Cardiac muscle cell (in vitro differentiated cells and primary cell): ENCODE measurements at regions not wholly inside any gene's neighbourhood (a gene's known extent, or its start where the extent isn't known, plus 50 kb on each side); places are given as distances from the start of the nearest gene placed in this dataset.

Experiments used
- DNase-seq, 2 donors: peaks; one replicate each; pipeline versions ENCODE4 v3.0.0 to v3.0.0-alpha.2; 2010 to 2017; ENCODE audit warnings: low read depth in 1 of 2, low spot score in 1 of 2
- H3K27ac ChIP-seq: fragments of 200-600 bp; sonication (generic); 2 replicates; pipeline ENCODE4 v1.5.1; 2016
- H3K27me3 ChIP-seq: fragments of 200-600 bp; sonication (generic); 2 replicates; pipeline ENCODE4 v1.6.0; 2016; ENCODE audit warnings: control low read depth
- H3K36me3 ChIP-seq: fragments of 200-600 bp; sonication (generic); 2 replicates; pipeline ENCODE4 v1.5.1; 2016; ENCODE audit warnings: control low read depth
- H3K4me1 ChIP-seq: fragments of 200-600 bp; sonication (generic); 2 replicates; pipeline ENCODE4 v1.8.1; 2017; ENCODE audit warnings: low read depth, mild to moderate bottlenecking, mixed run types
- H3K4me3 ChIP-seq: fragments of 200-600 bp; sonication (generic); 2 replicates; pipeline ENCODE4 v1.5.1; 2016; ENCODE audit warnings: mild to moderate bottlenecking
- H3K9me3 ChIP-seq: fragments of 200-600 bp; sonication (generic); 2 replicates; pipeline ENCODE4 v1.5.1; 2017; ENCODE audit warnings: low read depth, mild to moderate bottlenecking, control low read depth
- CTCF ChIP-seq: IDR thresholded peaks from 2 replicates; pipeline ENCODE4 v1.5.1; 2012; ENCODE audit warnings: low read depth, mild to moderate bottlenecking, low read length

DNA sequence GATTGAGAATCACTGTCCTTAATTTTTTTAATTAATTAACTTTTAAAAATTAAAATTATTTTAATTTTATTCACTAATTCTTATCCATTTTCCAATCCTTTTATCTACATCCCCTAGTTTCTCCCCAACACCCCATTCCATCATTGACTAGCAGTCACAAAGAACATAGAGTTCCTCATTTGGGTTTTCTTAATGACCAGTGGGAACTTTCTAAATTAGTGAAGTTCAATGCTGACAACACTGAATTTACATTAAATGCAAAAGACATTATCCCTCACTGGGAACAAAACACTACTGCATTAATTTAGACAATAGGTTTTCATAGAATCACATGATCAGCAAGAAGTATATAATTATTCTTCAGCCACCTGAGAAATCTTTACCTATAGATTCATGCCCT is 80.6 kb upstream of the GLS start:
- TF ChIP-seq CTCF, result no peak

GRCh38 chr2:190800528-190800927 is 80.1 kb upstream of the GLS start:
- no peak overlapping the region for H3K27ac ChIP-seq
- H3K9me3 ChIP-seq, result no peaks in the 10 kb centered on the region
- H3K4me3 ChIP-seq, result no peak overlapping the region
- TF ChIP-seq CTCF, result no peak
- no peaks in the 10 kb centered on the region for H3K27me3 ChIP-seq
- DNase-seq, result no peak
- H3K4me1 ChIP-seq, result no peaks in the 10 kb centered on the region
- H3K36me3 ChIP-seq, result no peaks in the 10 kb centered on the region

More for the DNA sequence above, 80.6 kb upstream of the GLS start:
- Histone ChIP-seq H3K36me3 (no peaks in the 10 kb centered on the region), H3K27ac (no peak overlapping the region), H3K9me3 (no peaks in the 10 kb centered on the region), H3K4me1 (no peaks in the 10 kb centered on the region), H3K4me3 (no peak overlapping the region), H3K27me3 (no peaks in the 10 kb centered on the region)
- DNase-seq, result no peak

GRCh38 chr2:190802129-190802528 is 78.5 kb upstream of the GLS start:
- H3K4me3 ChIP-seq, result no peak overlapping the region
- no peak for DNase-seq
- H3K27ac ChIP-seq, result no peak overlapping the region
- H3K27me3 ChIP-seq, result no peaks in the 10 kb centered on the region
- H3K4me1 ChIP-seq, result no peaks in the 10 kb centered on the region
- H3K36me3 ChIP-seq, result no peaks in the 10 kb centered on the region
- TF ChIP-seq CTCF, result no peak
- no peaks in the 10 kb centered on the region for H3K9me3 ChIP-seq

- Histone ChIP-seq H3K9me3 (no peaks in the 10 kb centered on the region), H3K27me3 (no peaks in the 10 kb centered on the region), H3K4me3 (no peak overlapping the region), H3K36me3 (no peaks in the 10 kb centered on the region), H3K4me1 (no peaks in the 10 kb centered on the region), H3K27ac (no peak overlapping the region)
- TF ChIP-seq CTCF, result no peak
- no peak for DNase-seq
These were observed 77.9 kb upstream of the GLS start for GRCh38 chr2:190802626-190803209.

- no peaks in the 10 kb centered on the region for H3K4me1 ChIP-seq
- TF ChIP-seq CTCF, result peak; percentile 63
- H3K4me3 ChIP-seq, result no peak overlapping the region
- no peaks in the 10 kb centered on the region for H3K36me3 ChIP-seq
- no peaks in the 10 kb centered on the region for H3K9me3 ChIP-seq
- no peak overlapping the region for H3K27ac ChIP-seq
- peak in 1 of 2 donors; percentile 54 for DNase-seq
- H3K27me3 ChIP-seq, result no peaks in the 10 kb centered on the region
These were observed 76.3 kb upstream of the GLS start for GRCh38 chr2:190804182-190804795.
